ENCODE measurements at regions not wholly inside any gene's neighbourhood (a gene's known extent, or its start where the extent isn't known, plus 50 kb on each side); places are given as distances from the start of the nearest gene placed in this dataset.

- Mint-ChIP-seq H3K4me1 (ENCODE audit: low read depth) (peaks cover 6% of the 10 kb centered on the region), H3K27ac (no peak overlapping the region), H3K36me3 (ENCODE audit: low read depth) (no peaks in the 10 kb centered on the region), H3K9me3 (peaks cover 3% of the 10 kb centered on the region), H3K27me3 (peaks cover 15% of the 10 kb centered on the region), H3K4me3 (no peak overlapping the region)
- no peak for DNase-seq
Measured at GRCh38 chr10:129273860-129274259, 193.2 kb upstream of the MGMT start.

GRCh38 chr10:129274748-129275474 lies 192.1 kb upstream of the MGMT start:
- Mint-ChIP-seq H3K4me3 (no peak overlapping the region), H3K36me3 (ENCODE audit: low read depth) (no peaks in the 10 kb centered on the region), H3K4me1 (ENCODE audit: low read depth) (peaks cover 6% of the 10 kb centered on the region), H3K9me3 (peaks cover 3% of the 10 kb centered on the region), H3K27ac (no peak overlapping the region), H3K27me3 (peaks cover 15% of the 10 kb centered on the region)
- no peak for DNase-seq

- Mint-ChIP-seq H3K27ac (no peak overlapping the region), H3K4me3 (no peak overlapping the region), H3K27me3 (peaks cover 16% of the 10 kb centered on the region), H3K9me3 (peaks cover under 1% of the 10 kb centered on the region), H3K36me3 (ENCODE audit: low read depth) (no peaks in the 10 kb centered on the region), H3K4me1 (ENCODE audit: low read depth) (peaks cover 6% of the 10 kb centered on the region)
- DNase-seq = no peak
Measured at GRCh38 chr10:129275886-129276285, 191.2 kb upstream of the MGMT start.

GRCh38 chr10:129277084-129277483 lies 190.0 kb upstream of the MGMT start:
- H3K27me3 Mint-ChIP-seq = peaks cover 19% of the 10 kb centered on the region
- DNase-seq = no peak
- H3K36me3 Mint-ChIP-seq (ENCODE audit: low read depth) = no peaks in the 10 kb centered on the region
- no peak overlapping the region for H3K4me3 Mint-ChIP-seq
- H3K9me3 Mint-ChIP-seq = peaks cover 2% of the 10 kb centered on the region
- peaks cover 6% of the 10 kb centered on the region for H3K4me1 Mint-ChIP-seq (ENCODE audit: low read depth)
- H3K27ac Mint-ChIP-seq = no peak overlapping the region

- no peak overlapping the region for H3K27ac Mint-ChIP-seq
- H3K4me1 Mint-ChIP-seq (ENCODE audit: low read depth) = peaks cover 6% of the 10 kb centered on the region
Measured at GRCh38 chr10:129277841-129278240, 189.2 kb upstream of the MGMT start.

GRCh38 chr10:129278686-129279085 lies 188.4 kb upstream of the MGMT start:
- H3K36me3 Mint-ChIP-seq (ENCODE audit: low read depth) = no peaks in the 10 kb centered on the region
- peaks cover 6% of the 10 kb centered on the region for H3K4me1 Mint-ChIP-seq (ENCODE audit: low read depth)
- DNase-seq = no peak
- no peak overlapping the region for H3K27ac Mint-ChIP-seq
- H3K4me3 Mint-ChIP-seq = no peak overlapping the region
- H3K27me3 Mint-ChIP-seq = peaks cover 19% of the 10 kb centered on the region
- peaks cover 2% of the 10 kb centered on the region for H3K9me3 Mint-ChIP-seq

More at GRCh38 chr10:129277841-129278240, 189.2 kb upstream of the MGMT start:
- peaks cover 19% of the 10 kb centered on the region for H3K27me3 Mint-ChIP-seq
- H3K36me3 Mint-ChIP-seq (ENCODE audit: low read depth) = no peaks in the 10 kb centered on the region
- H3K4me3 Mint-ChIP-seq = no peak overlapping the region
- DNase-seq = no peak
- H3K9me3 Mint-ChIP-seq = peaks cover 2% of the 10 kb centered on the region

GRCh38 chr10:129279446-129280154 lies 187.4 kb upstream of the MGMT start:
- Mint-ChIP-seq H3K27ac (no peak overlapping the region), H3K4me1 (ENCODE audit: low read depth) (peaks cover 6% of the 10 kb centered on the region), H3K36me3 (ENCODE audit: low read depth) (no peaks in the 10 kb centered on the region), H3K9me3 (peaks cover 2% of the 10 kb centered on the region), H3K4me3 (no peak overlapping the region), H3K27me3 (peaks cover 19% of the 10 kb centered on the region)
- no peak for DNase-seq

- H3K4me3 Mint-ChIP-seq = no peak overlapping the region
- H3K4me1 Mint-ChIP-seq (ENCODE audit: low read depth) = peaks cover 6% of the 10 kb centered on the region
- H3K9me3 Mint-ChIP-seq = peaks cover 2% of the 10 kb centered on the region
- no peak overlapping the region for H3K27ac Mint-ChIP-seq
- DNase-seq = no peak
- peaks cover 19% of the 10 kb centered on the region for H3K27me3 Mint-ChIP-seq
- no peaks in the 10 kb centered on the region for H3K36me3 Mint-ChIP-seq (ENCODE audit: low read depth)
Measured at GRCh38 chr10:129280155-129280502, 186.9 kb upstream of the MGMT start.

GRCh38 chr10:129280908-129281586 lies 186.0 kb upstream of the MGMT start:
- no peak for DNase-seq
- peaks cover 6% of the 10 kb centered on the region for H3K9me3 Mint-ChIP-seq
- H3K27me3 Mint-ChIP-seq = peaks cover 16% of the 10 kb centered on the region
- peaks cover 2% of the 10 kb centered on the region for H3K4me1 Mint-ChIP-seq (ENCODE audit: low read depth)
- no peak overlapping the region for H3K27ac Mint-ChIP-seq
- no peak overlapping the region for H3K4me3 Mint-ChIP-seq
- no peaks in the 10 kb centered on the region for H3K36me3 Mint-ChIP-seq (ENCODE audit: low read depth)

- H3K4me3 Mint-ChIP-seq = no peak overlapping the region
- H3K27ac Mint-ChIP-seq = no peak overlapping the region
- no peaks in the 10 kb centered on the region for H3K36me3 Mint-ChIP-seq (ENCODE audit: low read depth)
- peaks cover 6% of the 10 kb centered on the region for H3K9me3 Mint-ChIP-seq
- peaks cover 9% of the 10 kb centered on the region for H3K27me3 Mint-ChIP-seq
- no peak for DNase-seq
- H3K4me1 Mint-ChIP-seq (ENCODE audit: low read depth) = no peaks in the 10 kb centered on the region
Measured at GRCh38 chr10:129285459-129285858, 181.6 kb upstream of the MGMT start.

- H3K36me3 Mint-ChIP-seq (ENCODE audit: low read depth) = no peaks in the 10 kb centered on the region
- peaks cover 7% of the 10 kb centered on the region for H3K27me3 Mint-ChIP-seq
- no peak overlapping the region for H3K27ac Mint-ChIP-seq
- no peak for DNase-seq
- H3K4me3 Mint-ChIP-seq = no peak overlapping the region
- peaks cover 4% of the 10 kb centered on the region for H3K9me3 Mint-ChIP-seq
- H3K4me1 Mint-ChIP-seq (ENCODE audit: low read depth) = no peaks in the 10 kb centered on the region
Measured at GRCh38 chr10:129288999-129289584, 177.9 kb upstream of the MGMT start.

- Mint-ChIP-seq H3K27ac (no peak overlapping the region), H3K4me1 (ENCODE audit: low read depth) (no peaks in the 10 kb centered on the region), H3K4me3 (no peak overlapping the region)
Measured at GRCh38 chr10:129293991-129294700, 172.9 kb upstream of the MGMT start.

GRCh38 chr10:129294944-129295343 lies 172.1 kb upstream of the MGMT start:
- Mint-ChIP-seq H3K4me1 (ENCODE audit: low read depth) (no peaks in the 10 kb centered on the region), H3K4me3 (no peak overlapping the region), H3K9me3 (no peaks in the 10 kb centered on the region), H3K27ac (no peak overlapping the region), H3K36me3 (ENCODE audit: low read depth) (no peaks in the 10 kb centered on the region), H3K27me3 (peaks cover 12% of the 10 kb centered on the region)
- no peak for DNase-seq

More at GRCh38 chr10:129293991-129294700, 172.9 kb upstream of the MGMT start:
- H3K9me3 Mint-ChIP-seq = no peaks in the 10 kb centered on the region
- H3K36me3 Mint-ChIP-seq (ENCODE audit: low read depth) = no peaks in the 10 kb centered on the region
- peaks cover 12% of the 10 kb centered on the region for H3K27me3 Mint-ChIP-seq
- DNase-seq = no peak

GRCh38 chr10:129305046-129305445 lies 162.0 kb upstream of the MGMT start:
- Mint-ChIP-seq H3K36me3 (ENCODE audit: low read depth) (no peaks in the 10 kb centered on the region), H3K27me3 (no peaks in the 10 kb centered on the region), H3K4me1 (ENCODE audit: low read depth) (no peaks in the 10 kb centered on the region), H3K27ac (no peak overlapping the region), H3K9me3 (no peaks in the 10 kb centered on the region), H3K4me3 (no peak overlapping the region)
- DNase-seq = no peak

Data from activated T-cell treated with anti-CD3 and anti-CD28 coated beads, Interleukin-2, amount 50 U/mL, for 24 hours (primary cell).